ENCODE measurements at regions not wholly inside any gene's neighbourhood (a gene's known extent, or its start where the extent isn't known, plus 50 kb on each side); places are given as distances from the start of the nearest gene placed in this dataset.

GRCh38 chr22:44383652-44384562 is 71.2 kb upstream of the SHISAL1 start:
- peaks cover 4% of the 10 kb centered on the region for H3K4me1 ChIP-seq
- TF ChIP-seq CTCF (IDR thresholded peaks at IDR 0.05) = no peak
- TF ChIP-seq POLR2A (IDR thresholded peaks at IDR 0.05) = no peak
- H3K36me3 ChIP-seq (ENCODE audit: low read depth, missing control alignments) = no peaks in the 10 kb centered on the region
- H3K27ac ChIP-seq = no peak overlapping the region
- intact Hi-C loops (cut with DNase I; ENCODE audit: low total_unique reads) = no loop called here
- no peaks in the 10 kb centered on the region for H3K9me3 ChIP-seq
- no peak for DNase-seq
- H3K4me3 ChIP-seq = no peak overlapping the region
- WGBS, 2 donors = 85 to 88% methylated on average over 11 to 14 of the region's 14 CpGs
- H3K27me3 ChIP-seq = no peaks in the 10 kb centered on the region

DNA sequence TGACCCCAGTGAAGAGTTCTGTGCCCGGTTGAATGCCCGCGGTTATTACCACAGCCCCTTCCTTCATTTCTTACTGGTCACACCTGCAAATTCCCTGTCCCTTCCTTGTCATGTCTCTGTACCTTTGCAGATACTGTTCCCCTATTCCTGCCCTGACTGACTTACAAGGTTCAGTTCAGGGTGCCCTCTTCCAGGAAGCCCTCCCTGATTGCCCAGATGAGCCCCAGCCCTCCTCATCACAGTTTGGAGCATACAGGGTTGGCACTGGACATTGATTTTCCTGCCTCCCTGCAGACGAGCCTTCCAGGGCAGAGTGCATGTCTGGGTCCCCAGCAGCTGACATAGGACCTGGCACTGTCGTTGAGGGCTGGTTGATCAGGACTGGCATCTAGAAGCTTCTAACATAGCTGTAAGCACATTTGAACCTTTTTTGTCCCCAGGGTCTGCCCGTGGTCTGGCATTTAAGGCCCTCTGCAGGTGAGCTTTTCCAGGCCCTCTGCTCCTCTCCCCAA is 70.4 kb upstream of the SHISAL1 start:
- intact Hi-C loops (cut with DNase I; ENCODE audit: low total_unique reads) = no loop called here
- Histone ChIP-seq H3K36me3 (ENCODE audit: low read depth, missing control alignments) (no peaks in the 10 kb centered on the region), H3K4me3 (no peak overlapping the region), H3K27me3 (no peaks in the 10 kb centered on the region), H3K9me3 (no peaks in the 10 kb centered on the region), H3K4me1 (peaks cover 4% of the 10 kb centered on the region), H3K27ac (no peak overlapping the region)
- no peak for DNase-seq
- 76 to 91% methylated on average over 5 to 6 of the region's 6 CpGs for WGBS, 2 donors
- no peak for TF ChIP-seq POLR2A (IDR thresholded peaks at IDR 0.05)
- TF ChIP-seq CTCF (IDR thresholded peaks at IDR 0.05) = no peak

DNA sequence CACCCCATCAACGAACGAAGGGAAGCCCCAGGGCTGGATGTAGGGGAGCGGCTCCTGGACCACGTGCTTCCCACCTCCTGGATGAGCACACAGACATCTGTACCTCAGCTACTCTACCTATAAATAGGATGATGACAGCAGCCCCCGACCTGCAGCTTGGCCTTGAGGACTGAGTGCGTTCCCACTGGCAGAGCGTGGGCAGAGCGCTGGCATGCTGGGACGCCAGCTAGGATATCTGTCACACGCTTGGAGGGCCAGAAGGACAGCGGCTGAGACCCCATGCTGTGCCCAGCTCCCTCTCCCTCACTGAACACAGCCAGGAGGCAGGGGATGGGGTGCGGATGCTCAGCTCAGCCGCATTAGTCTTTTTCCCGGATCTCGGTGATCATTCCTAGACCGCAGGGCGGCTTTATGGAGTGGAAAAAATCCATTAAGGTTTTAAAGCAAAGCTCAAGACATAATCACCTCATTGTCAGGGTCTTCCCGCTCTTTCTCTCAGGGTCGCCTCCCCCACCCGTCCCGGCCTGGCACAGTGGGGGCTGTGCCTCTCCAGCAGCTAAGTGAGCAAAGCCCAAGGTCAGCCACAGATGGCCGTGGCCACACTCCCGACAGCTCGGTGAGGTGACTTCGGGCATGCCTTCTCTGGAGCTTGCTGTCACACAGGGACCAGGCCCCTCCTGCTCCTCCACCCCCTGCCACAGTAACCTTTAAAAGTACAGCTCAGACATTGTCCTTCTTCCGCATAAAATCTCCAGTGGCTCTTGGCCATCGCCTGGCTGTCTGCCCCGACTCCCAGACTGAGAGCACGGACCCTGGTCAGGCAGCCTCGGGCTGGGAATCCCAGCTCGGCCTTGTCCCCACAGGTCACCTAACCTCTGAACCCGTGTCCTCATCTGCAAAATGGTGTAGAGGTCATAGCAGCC is 69.6 kb upstream of the SHISAL1 start:
- intact Hi-C loops (cut with DNase I; ENCODE audit: low total_unique reads) = no loop called here
- DNase-seq = peak; percentile 78
- WGBS, 2 donors = 55 to 72% methylated on average over 25 to 32 of the region's 32 CpGs
- Histone ChIP-seq H3K27me3 (no peaks in the 10 kb centered on the region), H3K36me3 (ENCODE audit: low read depth, missing control alignments) (no peaks in the 10 kb centered on the region), H3K9me3 (no peaks in the 10 kb centered on the region), H3K27ac (no peak overlapping the region), H3K4me3 (no peak overlapping the region), H3K4me1 (peaks cover 4% of the 10 kb centered on the region)
- TF ChIP-seq CTCF (IDR thresholded peaks at IDR 0.05) = no peak
- no peak for TF ChIP-seq POLR2A (IDR thresholded peaks at IDR 0.05)

GRCh38 chr22:44381761-44382115 is 69.0 kb upstream of the SHISAL1 start:
- Histone ChIP-seq H3K36me3 (ENCODE audit: low read depth, missing control alignments) (no peaks in the 10 kb centered on the region), H3K27ac (no peak overlapping the region), H3K4me3 (no peak overlapping the region), H3K9me3 (no peaks in the 10 kb centered on the region), H3K4me1 (peaks cover 4% of the 10 kb centered on the region), H3K27me3 (no peaks in the 10 kb centered on the region)
- intact Hi-C loops (cut with DNase I; ENCODE audit: low total_unique reads) = no loop called here
- no peak for DNase-seq
- no peak for TF ChIP-seq CTCF (IDR thresholded peaks at IDR 0.05)
- TF ChIP-seq POLR2A (IDR thresholded peaks at IDR 0.05) = no peak
- WGBS, 2 donors = 65% methylated on average over 3 of the region's 3 CpGs
